ENCODE measurements at regions not wholly inside any gene's neighbourhood (a gene's known extent, or its start where the extent isn't known, plus 50 kb on each side); places are given as distances from the start of the nearest gene placed in this dataset.
"Not testable (repeated sequence)": the region's sequence is repeated elsewhere in the genome, so short reads cannot be mapped to it uniquely, and the experiment has no call there.

GRCh38 chr1:30132602-30133286, 590.6 kb downstream of the MATN1 start:
- DNase-seq: no peak

- DNase-seq: not testable (repeated sequence)
Observed at GRCh38 chr1:30130566-30130965, 592.8 kb downstream of the MATN1 start.

GRCh38 chr1:30130099-30130498, 593.3 kb downstream of the MATN1 start:
- DNase-seq: no peak

- DNase-seq: no peak
Observed at GRCh38 chr1:30129421-30130055, 593.8 kb downstream of the MATN1 start.

GRCh38 chr1:30129001-30129408, 594.4 kb downstream of the MATN1 start:
- no peak for DNase-seq

- DNase-seq: peak; percentile 36
Observed at GRCh38 chr1:30126848-30127247, 596.5 kb downstream of the MATN1 start.

- DNase-seq: no peak
Observed at GRCh38 chr1:30125821-30126170, 597.6 kb downstream of the MATN1 start.

- no peak for DNase-seq
Observed at GRCh38 chr1:30125021-30125820, 598.2 kb downstream of the MATN1 start.

- DNase-seq: no peak
Observed at GRCh38 chr1:30123896-30124295, 599.5 kb downstream of the MATN1 start.

- no peak for DNase-seq
Observed at GRCh38 chr1:30123036-30123435, 600.3 kb downstream of the MATN1 start.

GRCh38 chr1:30120245-30121000, 603.0 kb downstream of the MATN1 start:
- no peak for DNase-seq

- no peak for DNase-seq
Observed at GRCh38 chr1:30117685-30118084, 605.7 kb downstream of the MATN1 start.

- DNase-seq: peak; percentile 57
Observed at GRCh38 chr1:30111431-30111830, 612.0 kb downstream of the MATN1 start.

- DNase-seq: no peak
Observed at GRCh38 chr1:30110846-30111245, 612.5 kb downstream of the MATN1 start.

GRCh38 chr1:30109853-30110252, 613.5 kb downstream of the MATN1 start:
- DNase-seq: no peak

GRCh38 chr1:30108186-30108585, 615.2 kb downstream of the MATN1 start:
- no peak for DNase-seq

GRCh38 chr1:30106125-30106524, 617.3 kb downstream of the MATN1 start:
- DNase-seq: peak; percentile 25

- DNase-seq: no peak
Observed at GRCh38 chr1:30104551-30104950, 618.8 kb downstream of the MATN1 start.

- DNase-seq: no peak
Observed at GRCh38 chr1:30103708-30104411, 619.5 kb downstream of the MATN1 start.

- DNase-seq: no peak
Observed at GRCh38 chr1:30102605-30103004, 620.8 kb downstream of the MATN1 start.

- no peak for DNase-seq
Observed at GRCh38 chr1:30101487-30102227, 621.7 kb downstream of the MATN1 start.

GRCh38 chr1:30101016-30101415, 622.4 kb downstream of the MATN1 start:
- DNase-seq: no peak

Measured in NCI-H1092 (cell line).